HG03469 (cell line): ENCODE measurements at regions not wholly inside any gene's neighbourhood (a gene's known extent, or its start where the extent isn't known, plus 50 kb on each side); places are given as distances from the start of the nearest gene placed in this dataset.

ENCODE experiments used
- ATAC-seq: cut with Tn5 transposase; IDR thresholded peaks from one replicate; pipeline ENCODE4 v1.9.1; 2021; ENCODE audit warnings: mild to moderate bottlenecking, moderate library complexity, moderate number of reproducible peaks; ENCODE audit not compliant: unreplicated experiment

DNA sequence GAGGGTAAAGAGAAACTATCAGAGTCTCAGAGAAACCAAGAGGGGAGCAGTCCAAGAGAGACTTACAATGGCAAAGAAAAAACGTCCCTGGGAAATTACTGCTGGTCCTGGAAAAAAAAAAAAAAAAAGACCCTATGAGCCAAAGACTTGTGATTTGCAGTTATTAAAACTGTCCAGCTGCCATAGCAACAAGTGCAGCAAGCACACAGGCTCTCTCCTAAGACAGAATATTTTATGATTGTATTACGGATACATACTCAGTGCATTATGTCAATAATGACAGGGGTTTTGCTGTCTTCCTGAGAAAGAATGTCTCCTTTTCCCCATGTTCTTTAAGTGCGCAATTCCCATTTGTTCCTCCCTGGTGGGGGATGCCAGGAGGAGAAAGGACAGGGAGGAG, 178.5 kb downstream of the GPAM start:
- ATAC-seq: no peak

DNA sequence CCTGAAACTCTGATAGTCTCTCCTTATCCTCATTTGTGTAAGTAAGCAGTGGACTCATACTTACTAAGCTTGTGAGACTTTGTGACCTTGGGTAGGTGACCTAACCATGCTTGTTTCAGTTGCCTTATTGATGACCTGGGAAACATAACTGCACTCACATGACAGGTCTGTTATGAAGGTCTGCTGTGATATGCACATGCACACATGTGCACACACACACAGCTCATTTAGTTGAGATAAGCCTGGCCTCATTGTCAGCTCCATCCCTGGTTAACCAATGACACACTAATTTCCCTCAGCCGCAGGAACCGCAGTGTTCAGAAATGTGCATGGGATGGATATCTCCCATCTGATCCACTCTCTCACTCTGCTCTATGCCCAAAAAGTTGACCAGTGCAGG, 177.2 kb downstream of the GPAM start:
- no peak for ATAC-seq

DNA sequence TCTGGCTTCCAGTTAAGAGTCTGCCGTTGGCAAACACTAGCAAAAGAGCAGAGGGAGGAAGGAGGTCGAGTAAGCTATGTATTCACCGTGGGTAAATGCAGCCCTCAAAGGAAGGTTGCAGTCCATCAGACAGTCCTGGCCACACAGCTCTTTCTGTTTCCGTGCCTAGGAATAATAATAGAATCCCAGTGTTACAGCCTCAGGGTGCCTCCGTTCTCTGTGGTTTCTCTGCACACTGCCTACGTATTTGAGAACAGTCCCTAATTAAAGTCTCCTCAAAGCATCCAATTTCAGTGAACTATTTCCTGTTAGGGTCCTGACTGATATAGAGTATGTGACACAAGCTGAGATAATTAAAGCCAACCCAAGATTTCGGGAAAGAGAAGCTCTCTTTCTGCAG, 176.7 kb downstream of the GPAM start:
- no peak for ATAC-seq

DNA sequence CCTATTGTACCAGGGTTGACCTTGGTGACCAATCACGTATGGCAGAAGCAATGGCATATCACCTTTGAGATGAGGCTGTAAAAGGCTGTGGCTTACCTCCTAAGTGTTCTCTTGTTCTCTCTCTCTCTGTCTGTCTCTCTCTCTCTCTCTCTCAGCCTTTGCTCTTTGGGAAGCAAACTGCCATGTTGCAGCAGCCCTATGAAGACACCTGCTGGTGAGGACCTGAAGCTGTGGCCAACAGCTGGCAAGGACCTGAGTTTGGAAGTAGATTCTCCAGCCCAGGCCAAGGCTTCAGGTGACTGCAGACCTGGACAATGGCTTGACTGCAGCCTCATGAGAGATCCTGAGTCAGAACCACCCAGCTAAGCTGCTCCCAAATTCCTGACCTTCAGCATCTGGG, 161.4 kb downstream of the GPAM start:
- ATAC-seq: no peak

DNA sequence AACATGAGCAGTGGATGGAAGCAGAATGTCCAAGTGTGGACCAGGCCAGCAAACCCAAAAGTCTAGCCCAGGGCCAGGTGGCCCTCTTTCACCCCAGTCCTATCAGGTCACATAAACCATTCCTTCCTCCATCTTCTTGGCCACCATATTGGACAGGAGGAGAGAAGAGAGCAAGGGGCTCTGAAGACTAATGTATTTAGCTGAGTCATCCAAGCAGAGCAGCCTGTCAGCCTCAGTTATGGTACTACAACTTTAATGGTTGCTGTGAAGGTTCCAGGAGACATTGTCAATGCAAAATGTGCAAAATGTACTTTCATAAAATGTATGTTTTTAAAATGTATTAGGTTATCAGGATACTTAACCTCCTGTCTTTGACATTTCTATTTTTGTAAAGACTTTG, 159.5 kb downstream of the GPAM start:
- ATAC-seq: no peak

DNA sequence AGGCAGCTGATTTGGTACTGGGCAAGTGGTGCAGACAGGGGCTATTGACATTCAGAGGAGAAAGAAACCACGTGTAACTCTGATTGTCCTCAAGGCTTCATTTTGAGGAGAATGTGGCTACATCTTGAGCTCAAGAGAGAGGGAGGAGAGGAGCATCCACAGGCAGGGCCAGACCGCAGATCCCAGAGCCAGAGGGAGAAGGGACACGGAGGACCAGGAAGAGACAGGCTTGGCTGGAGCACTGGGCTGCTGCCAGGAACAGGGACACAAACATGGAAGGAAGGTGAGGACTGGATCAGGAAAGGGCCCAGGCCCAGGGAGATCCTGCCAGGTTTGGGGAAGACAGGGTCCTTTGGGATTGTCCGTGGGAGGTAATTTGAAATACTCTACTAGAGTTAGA, 158.3 kb downstream of the GPAM start:
- no peak for ATAC-seq

DNA sequence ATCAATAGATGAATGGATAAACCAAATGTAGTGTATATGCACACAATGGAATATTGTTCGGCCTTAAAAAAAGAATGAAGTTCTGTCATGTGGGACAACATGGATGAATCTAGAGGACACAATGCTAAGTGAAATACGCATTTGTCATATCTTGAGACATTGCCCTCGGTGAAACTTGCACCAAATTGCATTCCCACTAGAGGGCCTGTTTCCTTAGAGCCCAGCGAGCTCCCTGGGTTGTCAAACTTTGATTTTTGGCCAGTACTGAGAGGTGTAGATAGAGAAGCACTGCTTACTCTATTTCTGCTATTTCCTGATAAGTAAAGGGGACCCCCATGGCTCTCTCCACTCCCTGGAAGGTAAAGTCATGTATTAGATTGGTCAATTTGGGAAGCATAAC, 157.1 kb downstream of the GPAM start:
- no peak for ATAC-seq

DNA sequence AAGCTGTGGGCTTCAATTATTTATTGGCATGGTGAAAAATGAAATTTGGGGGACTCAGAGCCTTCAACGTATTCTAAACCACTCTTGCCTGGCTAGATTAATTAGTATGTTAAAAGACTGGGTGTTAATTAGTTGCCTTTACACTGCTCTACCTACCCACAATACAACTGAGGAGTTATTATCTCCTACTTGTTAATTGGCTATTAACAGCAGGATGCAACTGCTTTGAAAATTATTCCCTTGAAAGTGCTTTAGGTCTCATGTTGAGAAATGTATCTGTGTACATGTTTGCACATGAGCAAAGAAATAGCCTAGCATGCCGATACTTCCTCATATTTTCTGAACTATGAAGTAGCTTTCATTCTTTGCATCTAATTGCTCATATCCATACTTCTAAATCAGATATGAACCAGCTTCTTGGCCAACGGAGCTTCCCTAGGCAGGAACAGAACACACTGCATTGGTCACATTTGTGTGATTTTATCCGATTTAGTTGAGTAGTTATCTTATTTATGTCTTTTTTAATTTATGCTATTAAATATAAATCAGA, 155.8 kb downstream of the GPAM start:
- no peak for ATAC-seq

DNA sequence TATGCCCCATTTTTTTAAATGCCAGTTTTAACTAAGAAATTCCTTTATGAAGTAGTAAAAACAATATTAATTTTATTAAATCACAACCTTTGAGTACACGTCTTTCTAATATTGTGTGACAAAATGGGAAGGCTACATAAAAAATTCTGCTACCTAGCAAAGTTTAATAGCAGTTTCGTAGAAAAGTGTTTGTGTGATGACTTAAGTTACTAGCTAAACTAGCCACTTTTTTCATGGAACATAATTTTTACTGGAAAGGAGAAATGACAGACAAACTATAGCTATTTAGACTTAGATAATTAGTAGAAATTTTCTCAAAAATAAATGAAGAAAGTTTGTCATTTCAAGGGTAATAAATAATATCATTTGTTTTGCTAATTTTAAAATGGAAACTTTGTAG, 153.1 kb downstream of the GPAM start:
- ATAC-seq: no peak

DNA sequence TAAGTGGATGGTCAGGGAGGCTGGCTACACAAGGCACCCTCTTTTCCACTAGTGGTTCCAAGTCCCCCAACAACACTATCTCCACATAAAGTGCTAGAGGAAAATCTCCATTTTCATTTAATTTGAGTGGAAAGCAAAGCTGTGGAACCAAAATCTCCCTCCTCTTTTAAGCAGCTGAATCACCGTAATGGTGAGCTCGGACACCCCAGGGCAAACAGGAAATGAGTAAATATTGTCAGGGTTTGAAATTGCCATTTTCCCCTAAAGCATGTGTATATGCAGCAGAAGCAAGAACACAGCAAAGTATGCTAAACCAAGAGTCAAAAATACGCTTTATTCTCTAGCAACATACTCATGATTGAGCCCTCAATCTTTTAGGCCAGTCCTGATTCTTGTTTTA, 143.7 kb downstream of the GPAM start:
- ATAC-seq: no peak

DNA sequence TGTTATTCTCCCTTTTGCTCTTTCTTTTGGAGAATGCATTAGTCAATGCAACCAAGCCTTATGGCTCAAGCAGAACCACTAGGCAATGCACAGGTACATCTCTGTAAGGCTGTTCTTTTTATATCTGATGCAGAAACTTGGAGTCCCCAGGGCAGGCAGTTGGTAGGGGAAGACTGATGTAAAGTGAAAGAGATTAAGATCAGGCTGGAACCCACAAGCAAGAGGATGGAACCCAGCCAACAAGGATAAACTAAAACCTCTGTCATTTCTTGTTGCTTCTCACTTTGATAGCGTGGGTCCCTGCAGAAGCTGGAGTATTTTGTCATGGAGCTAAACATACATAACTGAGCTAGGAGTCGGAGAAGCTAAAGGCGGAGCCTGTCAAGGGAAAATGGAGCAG, 142.9 kb downstream of the GPAM start:
- no peak for ATAC-seq

DNA sequence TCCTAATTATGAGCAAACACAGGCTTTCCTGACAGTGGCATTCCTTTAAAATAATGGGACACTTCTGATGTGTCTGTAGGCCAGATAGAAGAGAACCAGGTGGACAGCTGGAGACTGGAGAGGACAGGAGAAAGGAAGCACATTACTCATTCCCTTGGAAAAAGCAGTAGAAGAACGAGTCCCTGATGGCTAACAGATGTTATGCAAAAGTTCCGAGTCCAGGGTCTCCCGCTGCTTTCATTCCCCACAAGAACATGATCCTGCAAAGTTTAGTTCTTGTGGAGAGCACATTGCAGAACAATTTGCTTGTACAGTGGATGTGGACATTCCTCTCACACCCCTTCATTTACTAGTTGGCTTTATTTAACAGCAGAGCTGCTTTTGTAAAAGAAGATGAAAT, 137.6 kb downstream of the GPAM start:
- ATAC-seq: no peak

DNA sequence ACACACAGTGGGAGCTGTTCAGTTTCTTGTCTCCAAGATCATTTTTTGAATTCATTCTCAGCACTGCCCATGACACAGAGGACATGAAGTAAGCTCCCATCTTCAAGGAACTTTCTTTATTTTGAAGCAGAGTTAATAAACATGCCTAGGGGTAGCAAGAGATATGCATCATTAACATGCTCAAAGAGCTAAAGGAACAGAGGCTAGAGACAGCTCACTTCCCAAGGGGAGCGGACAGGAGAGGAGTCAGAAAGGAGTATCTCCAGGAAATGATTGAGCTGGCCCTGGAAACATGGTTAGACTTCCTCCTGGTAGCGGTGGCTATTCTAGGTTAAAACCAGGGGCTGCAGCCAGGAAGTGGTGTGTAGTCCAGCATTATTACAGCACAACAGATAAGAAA, 135.9 kb downstream of the GPAM start:
- no peak for ATAC-seq

DNA sequence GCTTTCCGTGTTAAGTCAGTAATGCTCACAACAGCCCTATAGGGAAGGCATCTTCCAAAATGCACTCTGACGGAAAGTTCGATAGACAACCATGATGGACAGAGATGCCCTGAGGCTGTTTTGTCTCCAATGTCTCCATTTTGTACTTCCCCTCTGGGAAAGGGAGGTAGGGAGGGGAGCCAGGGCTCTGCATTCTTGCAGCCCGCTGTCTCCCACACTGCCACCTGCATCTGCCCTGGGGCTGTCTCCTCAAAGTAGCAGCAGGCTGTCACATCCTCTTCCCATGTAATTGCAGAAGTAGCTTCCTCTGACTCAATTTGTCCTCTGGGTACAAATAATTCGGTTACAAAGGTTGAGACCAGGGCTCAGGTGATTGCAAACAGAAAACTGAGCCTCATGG, 131.4 kb downstream of the GPAM start:
- ATAC-seq: no peak

DNA sequence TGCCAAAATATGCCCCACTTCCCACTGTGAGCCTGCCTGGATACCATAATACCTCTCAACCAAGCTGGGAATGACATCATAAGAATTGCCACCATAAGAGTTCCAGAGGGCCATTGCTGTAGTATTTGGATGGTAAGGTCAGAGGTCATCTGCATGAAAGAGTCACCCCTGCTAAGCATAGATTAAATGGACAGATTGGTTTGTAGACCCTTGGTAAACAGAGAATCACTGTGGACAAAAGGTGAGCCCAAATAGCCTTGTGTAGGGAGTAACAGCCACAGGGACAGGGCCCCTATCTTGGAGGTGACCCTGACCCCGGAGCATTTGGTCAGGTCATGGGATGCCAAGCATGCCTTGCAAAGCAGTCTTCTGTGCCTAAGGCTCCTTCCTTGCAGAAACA, 129.7 kb downstream of the GPAM start:
- ATAC-seq: no peak

DNA sequence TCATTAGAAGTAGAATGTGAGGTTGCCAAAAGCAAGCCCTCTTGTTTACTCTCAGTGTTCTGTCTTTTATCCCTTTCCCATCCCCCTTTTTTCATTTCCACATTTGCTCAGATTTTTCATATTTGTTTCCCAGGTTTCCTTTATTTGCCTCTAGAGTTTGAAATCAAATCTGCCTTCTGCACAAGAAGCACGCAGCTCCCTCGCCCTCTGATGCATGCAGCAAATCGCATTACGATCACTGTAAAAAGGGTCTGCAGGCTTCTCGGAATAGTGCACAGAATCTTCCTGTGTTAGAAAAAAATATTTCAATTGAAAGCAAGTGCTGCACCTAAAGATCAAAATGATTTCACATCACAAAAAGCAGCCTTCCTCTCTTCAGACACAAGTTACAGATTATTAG, 129.0 kb downstream of the GPAM start:
- no peak for ATAC-seq

DNA sequence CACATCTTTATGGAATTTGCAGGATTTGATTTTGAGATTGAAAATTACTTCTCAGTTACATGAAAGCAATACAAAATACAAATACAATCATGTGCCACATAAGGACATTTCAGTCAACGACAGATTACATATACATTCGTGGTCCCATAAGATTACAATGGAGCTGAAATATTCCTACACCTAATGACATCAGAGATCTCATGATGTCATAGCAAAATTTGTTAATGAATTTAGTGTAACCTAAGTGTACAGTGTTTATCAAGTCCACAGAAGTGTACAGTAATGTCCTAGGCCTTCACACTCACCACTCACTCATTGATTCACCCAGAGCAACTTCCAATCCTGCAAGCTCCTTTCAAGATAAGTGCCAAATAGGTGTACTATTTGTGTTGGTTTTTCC, 126.5 kb downstream of the GPAM start:
- ATAC-seq: no peak

DNA sequence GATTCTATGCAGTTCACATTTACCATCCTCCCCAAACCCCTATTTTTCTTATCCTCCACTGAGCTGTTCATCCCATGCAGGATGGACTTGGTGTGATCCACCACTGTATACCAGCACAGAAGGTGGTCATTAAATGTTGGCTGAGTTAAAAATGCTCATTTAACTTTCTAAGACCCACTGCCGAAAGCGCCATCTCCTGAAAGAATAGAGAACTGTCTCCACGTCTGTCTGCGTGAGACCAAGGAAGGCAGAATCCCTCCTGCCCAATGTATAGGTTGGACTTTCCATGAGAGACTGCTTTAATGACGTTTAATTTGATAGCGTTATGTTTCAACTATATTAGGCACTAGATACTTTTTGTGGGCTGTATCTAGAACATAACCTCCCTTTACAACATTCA, 124.3 kb downstream of the GPAM start:
- ATAC-seq: no peak

DNA sequence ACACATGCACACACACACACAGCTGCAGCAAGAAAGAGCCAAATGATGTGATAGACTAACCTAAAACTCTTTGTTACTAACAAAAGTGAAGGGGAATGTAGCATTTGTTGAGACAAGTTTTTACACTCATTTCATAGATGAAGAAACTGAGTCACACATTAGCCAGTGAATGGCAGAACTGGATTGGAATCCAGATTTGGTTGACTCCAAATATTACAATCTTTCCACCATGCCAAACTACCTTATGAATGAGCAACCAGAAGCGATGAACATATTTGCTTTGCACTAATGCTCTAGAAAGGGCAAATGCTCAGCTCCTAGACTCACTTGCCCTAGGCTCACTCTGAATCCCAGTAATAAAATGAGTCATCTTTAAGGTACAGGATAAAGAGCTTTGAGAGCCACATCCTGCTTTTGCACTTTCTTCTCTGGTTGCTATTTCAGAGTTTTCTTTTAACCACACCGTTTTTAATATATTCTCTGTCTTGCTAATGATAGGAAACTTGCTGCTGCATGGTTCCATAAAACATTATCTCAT, 111.9 kb downstream of the GPAM start:
- no peak for ATAC-seq

DNA sequence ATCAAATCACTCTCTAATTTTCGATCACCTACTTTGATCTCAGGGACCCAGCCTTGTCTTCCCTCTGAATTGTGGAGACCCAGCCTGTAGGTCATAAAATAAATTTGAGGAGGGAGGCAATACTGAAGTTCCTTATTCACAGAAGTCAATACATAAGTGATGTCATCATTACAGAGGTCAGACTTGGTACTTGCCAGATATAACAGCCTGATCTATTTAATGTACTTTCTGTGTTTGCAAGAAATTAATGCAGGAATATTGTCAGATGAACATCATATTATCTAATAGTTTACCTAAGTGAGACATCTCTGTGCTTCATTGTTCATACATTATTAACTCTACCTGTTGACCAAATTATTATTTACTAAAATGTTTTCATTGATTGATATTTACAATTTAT, 105.6 kb downstream of the GPAM start:
- no peak for ATAC-seq

DNA sequence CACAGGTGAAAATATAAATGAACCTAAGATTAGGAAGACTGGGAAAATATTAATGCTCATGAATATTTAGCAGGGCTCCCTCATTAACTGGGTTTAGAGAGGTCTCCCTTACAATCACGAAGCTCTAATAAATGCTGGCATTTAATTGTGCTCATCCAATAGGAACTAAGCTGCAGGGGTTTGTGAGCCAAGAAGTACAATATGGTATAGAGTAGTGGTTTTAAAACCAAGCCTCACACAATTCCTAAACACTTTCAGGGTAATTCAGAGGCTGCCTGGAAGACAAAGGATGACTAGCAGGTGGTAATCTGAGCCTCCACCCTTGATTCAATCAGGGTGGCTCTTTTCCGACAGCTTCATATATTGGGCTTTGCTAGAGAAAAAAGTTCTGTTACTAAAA, 103.3 kb downstream of the GPAM start:
- ATAC-seq: no peak

DNA sequence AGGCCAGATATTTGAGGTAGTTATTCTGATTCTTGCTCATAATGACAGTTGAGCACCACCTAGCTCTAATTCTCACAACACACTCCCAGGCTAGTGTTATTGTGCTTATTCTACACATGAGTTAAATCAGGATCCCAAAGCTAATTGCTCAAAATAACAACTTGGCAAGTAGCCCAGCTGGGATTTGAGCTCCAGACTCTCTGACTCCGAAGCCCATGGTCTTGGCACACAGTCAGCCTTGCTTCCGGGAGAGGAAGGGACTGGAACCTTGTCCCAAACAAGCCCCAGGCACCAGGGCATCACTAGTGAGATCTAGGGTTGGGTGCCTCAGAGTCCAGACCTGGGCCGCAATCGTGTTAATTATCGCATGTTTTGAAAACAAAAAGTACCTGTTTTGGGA, 101.4 kb downstream of the GPAM start:
- no peak for ATAC-seq

DNA sequence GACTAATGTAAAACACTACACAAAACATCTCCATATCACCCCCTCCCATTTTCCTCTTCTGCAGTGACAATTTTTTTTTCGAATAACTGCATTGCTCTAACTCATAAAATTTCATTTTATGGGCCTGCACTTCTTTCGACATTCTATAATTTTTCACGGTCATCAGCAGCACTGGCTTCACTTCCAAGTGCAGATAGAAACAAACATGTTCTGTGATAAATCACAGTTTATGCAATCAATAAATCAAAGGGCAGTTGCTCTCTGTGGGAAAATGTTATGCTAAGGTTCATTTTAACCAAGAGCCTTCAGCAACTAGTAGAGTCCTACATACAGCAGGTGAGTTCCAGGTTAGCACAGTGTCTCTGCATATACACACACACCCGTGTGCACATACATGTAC, 100.1 kb downstream of the GPAM start:
- no peak for ATAC-seq
